ENCODE measurements at regions not wholly inside any gene's neighbourhood (a gene's known extent, or its start where the extent isn't known, plus 50 kb on each side); places are given as distances from the start of the nearest gene placed in this dataset.
"Not testable (repeated sequence)": the region's sequence is repeated elsewhere in the genome, so short reads cannot be mapped to it uniquely, and the experiment has no call there.

- no peak for DNase-seq (ENCODE audit: low spot score)
- no peak for ATAC-seq (ENCODE audit: low FRiP score)
- TF ChIP-seq CTCF (IDR thresholded peaks at IDR 0.05), result no peak
Measured at GRCh38 chr5:97560599-97560993, 377.5 kb upstream of the RIOK2 start.

- no peak for DNase-seq (ENCODE audit: low spot score)
- ATAC-seq (ENCODE audit: low FRiP score), result no peak
- no peak for TF ChIP-seq CTCF (IDR thresholded peaks at IDR 0.05)
Measured at GRCh38 chr5:97563050-97563657, 380.1 kb upstream of the RIOK2 start.

GRCh38 chr5:97568382-97568781, 385.3 kb upstream of the RIOK2 start:
- ATAC-seq (ENCODE audit: low FRiP score) (no peak), DNase-seq (ENCODE audit: low spot score) (no peak)
- TF ChIP-seq CTCF (IDR thresholded peaks at IDR 0.05), result no peak

- no peak for DNase-seq (ENCODE audit: low spot score)
- no peak for ATAC-seq (ENCODE audit: low FRiP score)
- no peak for TF ChIP-seq CTCF (IDR thresholded peaks at IDR 0.05)
Measured at GRCh38 chr5:97570242-97570641, 387.2 kb upstream of the RIOK2 start.

- DNase-seq (ENCODE audit: low spot score) (no peak), ATAC-seq (ENCODE audit: low FRiP score) (no peak)
- no peak for TF ChIP-seq CTCF (IDR thresholded peaks at IDR 0.05)
Measured at GRCh38 chr5:97575322-97575721, 392.3 kb upstream of the RIOK2 start.

GRCh38 chr5:97576956-97577355, 393.9 kb upstream of the RIOK2 start:
- ATAC-seq (ENCODE audit: low FRiP score) (no peak), DNase-seq (ENCODE audit: low spot score) (no peak)
- no peak for TF ChIP-seq CTCF (IDR thresholded peaks at IDR 0.05)

- DNase-seq (ENCODE audit: low spot score); ATAC-seq (ENCODE audit: low FRiP score): not testable (repeated sequence)
Measured at GRCh38 chr5:97579977-97580376, 396.9 kb upstream of the RIOK2 start.

GRCh38 chr5:97580746-97581145, 397.7 kb upstream of the RIOK2 start:
- no peak for ATAC-seq (ENCODE audit: low FRiP score)
- no peak for TF ChIP-seq CTCF (IDR thresholded peaks at IDR 0.05)
- DNase-seq (ENCODE audit: low spot score), result no peak
